ENCODE measurements at regions not wholly inside any gene's neighbourhood (a gene's known extent, or its start where the extent isn't known, plus 50 kb on each side); places are given as distances from the start of the nearest gene placed in this dataset.

DNA sequence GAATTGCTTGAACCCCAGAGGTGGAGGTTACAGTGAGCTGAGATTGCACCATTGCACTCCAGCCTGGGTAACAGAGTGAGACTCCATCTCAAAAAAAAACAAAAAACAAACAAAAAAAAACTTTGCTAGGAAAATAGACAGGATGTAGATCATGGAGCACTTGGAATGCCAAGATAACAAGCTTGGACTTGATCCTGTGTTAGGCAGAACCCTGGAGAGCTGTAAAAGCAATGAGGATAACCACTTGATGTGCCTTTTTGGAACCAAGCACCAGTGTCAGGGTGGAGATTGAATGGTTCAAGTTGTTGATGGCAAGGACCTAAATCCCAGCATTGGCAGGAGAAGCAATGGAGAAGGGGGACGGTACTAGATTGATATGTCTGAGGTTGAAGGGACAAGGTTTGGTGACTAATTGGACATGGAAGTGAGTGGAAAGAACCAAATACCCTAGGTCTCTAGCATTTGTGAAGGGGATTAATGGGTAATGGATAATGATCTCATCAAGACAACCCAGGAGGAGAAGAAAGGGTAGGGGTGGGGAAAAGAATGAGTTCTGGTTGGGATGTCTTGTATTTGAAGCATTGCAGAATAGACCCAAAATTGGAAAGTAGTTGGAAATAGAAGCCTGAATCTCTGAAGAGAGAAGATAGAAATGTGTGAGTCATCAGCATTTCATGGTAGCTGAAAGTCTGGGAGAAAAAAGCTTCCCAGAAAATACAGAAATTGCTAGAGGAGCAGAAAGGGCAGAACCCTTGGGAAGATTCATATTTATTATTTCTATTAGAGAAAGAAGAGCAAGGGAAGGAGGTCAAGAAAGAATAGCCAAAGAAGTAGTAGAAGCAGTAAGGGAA lies 176.7 kb downstream of the NUAK1 start:
- Mint-ChIP-seq H3K27me3 (peaks cover 3% of the 10 kb centered on the region), H3K27ac (no peak overlapping the region), H3K4me3 (no peak overlapping the region), H3K4me1 (no peaks in the 10 kb centered on the region), H3K9me3 (no peaks in the 10 kb centered on the region), H3K36me3 (no peaks in the 10 kb centered on the region)
- no peak for DNase-seq
- no peak for ATAC-seq (ENCODE audit: low read depth)
- POLR2A ChIA-PET, result no interaction called here

DNA sequence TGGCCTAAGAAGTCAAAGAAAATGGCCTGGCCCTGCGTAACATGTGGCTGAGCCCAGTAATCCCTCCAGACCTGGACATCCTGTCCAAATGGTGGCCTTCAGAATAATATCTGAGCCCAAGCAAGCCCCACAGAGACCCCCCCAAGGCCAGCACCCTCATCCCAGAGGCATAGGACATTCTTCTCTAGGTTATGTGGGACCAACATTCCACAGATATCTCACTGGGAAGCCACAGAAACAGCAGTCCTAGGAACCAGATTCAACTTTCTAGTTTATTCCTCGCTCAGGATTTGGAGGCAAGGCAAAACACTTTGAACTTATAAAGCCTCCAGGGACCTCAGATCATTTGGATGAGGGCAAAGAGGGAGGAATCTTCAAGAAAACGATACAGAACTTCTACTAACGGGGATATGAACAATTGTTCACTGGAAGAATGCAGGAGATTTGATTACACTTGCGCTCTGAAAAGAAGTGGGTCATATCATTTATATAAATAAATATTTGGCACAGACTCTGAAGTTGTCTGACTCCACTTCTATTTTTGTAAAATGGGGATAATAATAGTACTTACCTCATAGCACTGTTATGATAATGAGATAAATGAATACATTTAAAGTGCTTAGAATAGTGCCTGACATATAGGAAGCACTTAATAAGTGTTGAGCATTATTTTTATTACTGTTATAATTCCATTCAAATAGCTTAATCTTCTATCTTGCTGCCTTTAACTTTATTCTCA lies 171.5 kb downstream of the NUAK1 start:
- Mint-ChIP-seq H3K27ac (no peak overlapping the region), H3K4me3 (no peak overlapping the region), H3K9me3 (no peaks in the 10 kb centered on the region), H3K36me3 (no peaks in the 10 kb centered on the region), H3K27me3 (peaks cover 3% of the 10 kb centered on the region), H3K4me1 (no peaks in the 10 kb centered on the region)
- DNase-seq, result no peak
- no peak for ATAC-seq (ENCODE audit: low read depth)
- POLR2A ChIA-PET, result no interaction called here

DNA sequence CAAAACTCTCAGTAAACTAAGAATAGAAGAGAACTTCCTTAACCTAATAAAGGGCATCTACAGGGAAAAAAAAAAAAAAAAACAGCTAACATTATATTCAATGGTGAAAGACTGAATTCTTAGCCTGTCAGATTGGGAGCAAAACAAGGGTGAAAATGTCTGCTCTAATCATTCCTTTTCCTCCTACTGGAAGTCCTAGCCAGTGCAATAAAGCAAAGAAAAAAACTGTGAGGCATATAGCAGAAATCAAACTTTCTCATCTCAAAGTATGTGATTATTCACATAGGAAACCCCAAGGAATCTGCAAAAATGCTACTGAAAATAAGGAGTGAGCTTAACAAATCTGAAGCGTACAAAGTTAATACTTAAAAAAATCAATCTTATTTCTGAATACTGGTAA lies 170.7 kb downstream of the NUAK1 start:
- no peak overlapping the region for H3K4me3 Mint-ChIP-seq
- H3K4me1 Mint-ChIP-seq, result no peaks in the 10 kb centered on the region
- peaks cover 3% of the 10 kb centered on the region for H3K27me3 Mint-ChIP-seq
- DNase-seq (no peak), ATAC-seq (ENCODE audit: low read depth) (no peak)
- H3K9me3 Mint-ChIP-seq, result no peaks in the 10 kb centered on the region
- POLR2A ChIA-PET, result no interaction called here
- H3K36me3 Mint-ChIP-seq, result no peaks in the 10 kb centered on the region
- H3K27ac Mint-ChIP-seq, result no peak overlapping the region

DNA sequence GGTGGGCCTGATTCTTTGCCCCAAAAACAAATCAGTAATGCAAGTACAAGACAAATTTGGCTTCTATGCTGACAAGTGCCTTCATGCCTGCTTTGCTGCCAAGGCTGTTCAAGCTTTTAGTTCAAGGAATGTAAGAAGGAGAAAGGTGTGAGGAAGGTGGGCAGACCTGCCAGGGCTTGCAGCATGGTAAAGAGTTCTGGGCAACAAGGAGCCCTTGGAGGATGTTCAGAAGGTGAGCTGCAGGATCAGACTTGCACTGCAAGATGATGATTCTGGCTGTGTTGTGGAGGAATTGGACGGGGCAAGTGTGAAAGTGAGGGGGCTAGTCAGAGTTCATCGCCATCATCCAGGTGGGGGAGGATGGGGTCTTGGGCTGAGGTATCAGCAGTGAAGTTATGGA lies 167.9 kb downstream of the NUAK1 start:
- no peak for ATAC-seq (ENCODE audit: low read depth)
- Mint-ChIP-seq H3K27me3 (peaks cover 3% of the 10 kb centered on the region), H3K9me3 (no peaks in the 10 kb centered on the region), H3K4me1 (no peaks in the 10 kb centered on the region), H3K4me3 (no peak overlapping the region), H3K36me3 (no peaks in the 10 kb centered on the region), H3K27ac (no peak overlapping the region)
- no peak for DNase-seq
- POLR2A ChIA-PET, result no interaction called here

DNA sequence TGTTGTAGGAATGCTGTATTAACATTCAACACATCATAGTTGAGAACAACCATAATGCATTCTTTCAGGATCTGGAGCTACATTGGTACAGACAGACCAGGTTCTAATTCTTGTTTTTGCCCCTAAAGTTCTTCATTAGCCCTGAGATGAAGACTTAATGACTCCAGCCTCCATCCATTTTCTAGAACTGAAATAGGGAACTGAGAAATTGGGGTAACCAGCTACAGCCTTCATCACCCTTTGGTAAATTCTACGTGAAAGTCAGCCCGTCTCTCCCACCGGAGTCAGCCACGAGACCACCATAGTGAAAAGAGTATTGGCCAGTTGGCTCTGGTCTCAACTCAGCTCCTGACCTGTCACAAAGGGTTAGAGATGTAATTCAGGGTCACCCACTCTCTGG lies 164.0 kb downstream of the NUAK1 start:
- H3K9me3 Mint-ChIP-seq, result no peaks in the 10 kb centered on the region
- no peak overlapping the region for H3K4me3 Mint-ChIP-seq
- ATAC-seq (ENCODE audit: low read depth), result no peak
- DNase-seq, result no peak
- POLR2A ChIA-PET, result no interaction called here
- H3K27ac Mint-ChIP-seq, result no peak overlapping the region
- H3K36me3 Mint-ChIP-seq, result no peaks in the 10 kb centered on the region
- H3K27me3 Mint-ChIP-seq, result peaks cover 6% of the 10 kb centered on the region
- no peaks in the 10 kb centered on the region for H3K4me1 Mint-ChIP-seq

DNA sequence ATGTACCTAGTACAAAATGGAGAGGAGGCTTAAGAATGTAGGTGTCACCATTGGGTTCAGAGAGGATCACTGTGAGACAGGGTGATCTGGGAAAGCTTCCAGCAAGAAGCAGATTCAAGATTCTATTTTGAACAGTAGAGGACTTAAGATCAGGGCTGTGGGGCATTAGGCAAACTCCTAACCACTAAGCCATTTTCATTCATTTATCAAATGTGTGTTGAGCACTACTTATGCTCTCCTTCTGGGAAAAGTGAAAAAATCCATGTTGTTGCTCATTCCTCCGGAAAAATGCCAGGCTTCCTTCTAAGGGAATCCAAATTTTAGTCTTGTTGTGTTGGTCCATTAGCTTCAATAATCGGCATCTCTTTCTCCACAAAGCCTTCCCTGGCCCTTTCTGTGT lies 163.4 kb downstream of the NUAK1 start:
- POLR2A ChIA-PET, result no interaction called here
- H3K27me3 Mint-ChIP-seq, result peaks cover 6% of the 10 kb centered on the region
- no peak overlapping the region for H3K27ac Mint-ChIP-seq
- no peak for DNase-seq
- no peak overlapping the region for H3K4me3 Mint-ChIP-seq
- H3K36me3 Mint-ChIP-seq, result no peaks in the 10 kb centered on the region
- H3K4me1 Mint-ChIP-seq, result no peaks in the 10 kb centered on the region
- no peaks in the 10 kb centered on the region for H3K9me3 Mint-ChIP-seq
- ATAC-seq (ENCODE audit: low read depth), result no peak

DNA sequence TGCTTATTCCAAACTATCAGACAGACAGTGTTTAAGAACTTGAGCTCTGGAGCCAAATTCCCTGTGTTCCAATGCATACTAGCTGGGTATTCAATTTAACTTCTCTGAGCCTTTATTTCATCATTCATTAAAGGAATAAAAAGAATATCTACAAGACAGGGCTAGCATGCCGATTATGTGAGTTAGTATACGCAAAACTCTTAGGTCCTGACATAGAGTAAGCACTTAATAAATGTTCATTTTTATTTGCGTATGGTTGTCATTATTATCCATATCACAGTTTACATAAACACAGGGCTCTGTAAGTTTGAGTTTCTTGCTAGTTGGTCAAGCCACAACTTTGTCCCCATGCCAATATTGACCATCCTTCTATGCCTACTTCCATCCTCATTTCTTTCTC lies 161.5 kb downstream of the NUAK1 start:
- no peaks in the 10 kb centered on the region for H3K36me3 Mint-ChIP-seq
- H3K27me3 Mint-ChIP-seq, result peaks cover 6% of the 10 kb centered on the region
- DNase-seq, result no peak
- POLR2A ChIA-PET, result no interaction called here
- H3K27ac Mint-ChIP-seq, result no peak overlapping the region
- no peak for ATAC-seq (ENCODE audit: low read depth)
- H3K9me3 Mint-ChIP-seq, result no peaks in the 10 kb centered on the region
- H3K4me1 Mint-ChIP-seq, result no peaks in the 10 kb centered on the region
- no peak overlapping the region for H3K4me3 Mint-ChIP-seq

DNA sequence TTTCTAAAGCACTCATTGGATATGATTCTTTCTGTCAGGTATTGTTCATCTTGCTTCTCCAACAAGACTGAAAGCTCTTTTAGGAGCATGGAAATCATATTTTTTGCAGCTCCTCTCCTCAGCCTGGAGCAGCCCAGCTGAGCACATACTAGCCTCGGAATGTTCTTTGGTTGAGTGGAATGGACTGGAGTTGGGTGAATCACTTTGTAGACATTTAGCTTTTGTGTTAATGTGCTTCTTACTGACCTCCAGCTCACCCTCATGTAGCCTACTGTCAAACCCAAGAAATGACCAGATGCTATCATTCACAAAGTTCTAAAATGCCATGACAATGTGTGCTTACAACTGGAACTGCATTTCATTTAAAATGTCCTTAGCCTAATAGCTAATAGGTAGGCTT lies 161.1 kb downstream of the NUAK1 start:
- Mint-ChIP-seq H3K9me3 (no peaks in the 10 kb centered on the region), H3K27ac (no peak overlapping the region), H3K27me3 (peaks cover 6% of the 10 kb centered on the region), H3K36me3 (no peaks in the 10 kb centered on the region), H3K4me3 (no peak overlapping the region), H3K4me1 (no peaks in the 10 kb centered on the region)
- ATAC-seq (ENCODE audit: low read depth), result no peak
- no peak for DNase-seq
- POLR2A ChIA-PET, result no interaction called here

DNA sequence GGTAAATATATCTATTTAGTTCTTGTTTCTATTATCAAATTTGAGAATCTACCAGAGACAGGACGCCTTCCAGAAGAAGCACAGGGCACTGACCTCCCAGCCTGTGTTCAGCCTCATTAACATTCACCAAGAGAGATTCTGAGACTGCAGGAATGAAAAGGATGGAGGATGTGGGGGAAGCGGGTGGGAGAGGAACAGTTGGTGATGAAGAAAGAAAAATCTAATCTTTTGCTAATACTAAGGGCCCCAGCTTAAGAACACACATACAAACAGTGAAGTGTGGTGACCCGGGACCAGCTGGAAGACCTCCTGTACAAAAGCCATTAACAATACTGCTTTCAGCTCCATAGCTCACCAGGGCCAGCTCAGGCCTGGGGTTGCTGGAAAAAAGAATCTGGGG lies 160.5 kb downstream of the NUAK1 start:
- Mint-ChIP-seq H3K27me3 (peaks cover 6% of the 10 kb centered on the region), H3K27ac (no peak overlapping the region), H3K36me3 (no peaks in the 10 kb centered on the region), H3K4me1 (no peaks in the 10 kb centered on the region), H3K9me3 (no peaks in the 10 kb centered on the region), H3K4me3 (no peak overlapping the region)
- POLR2A ChIA-PET, result no interaction called here
- DNase-seq (no peak), ATAC-seq (ENCODE audit: low read depth) (no peak)

DNA sequence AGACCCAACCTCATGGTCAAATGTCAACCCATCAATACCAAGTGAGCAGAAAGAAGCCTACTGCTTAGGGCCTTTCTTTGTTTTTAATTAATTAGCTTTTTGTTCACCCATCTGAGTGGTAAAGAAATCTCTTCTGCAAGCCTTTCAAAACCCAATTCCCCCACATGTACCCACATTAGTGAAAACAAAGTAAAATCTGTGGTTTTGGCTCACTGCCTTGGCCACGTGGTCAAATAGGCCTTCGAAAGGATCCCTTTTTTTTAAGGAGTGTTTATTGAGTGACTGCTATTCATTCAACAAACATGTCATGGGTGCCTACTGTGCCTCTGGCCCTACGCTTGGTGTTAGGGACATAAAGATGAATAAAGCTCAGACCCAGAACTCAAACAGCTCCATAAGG lies 160.1 kb downstream of the NUAK1 start:
- Mint-ChIP-seq H3K36me3 (no peaks in the 10 kb centered on the region), H3K4me1 (no peaks in the 10 kb centered on the region), H3K9me3 (no peaks in the 10 kb centered on the region), H3K4me3 (no peak overlapping the region), H3K27me3 (peaks cover 6% of the 10 kb centered on the region), H3K27ac (no peak overlapping the region)
- POLR2A ChIA-PET, result no interaction called here
- no peak for ATAC-seq (ENCODE audit: low read depth)
- DNase-seq, result no peak

DNA sequence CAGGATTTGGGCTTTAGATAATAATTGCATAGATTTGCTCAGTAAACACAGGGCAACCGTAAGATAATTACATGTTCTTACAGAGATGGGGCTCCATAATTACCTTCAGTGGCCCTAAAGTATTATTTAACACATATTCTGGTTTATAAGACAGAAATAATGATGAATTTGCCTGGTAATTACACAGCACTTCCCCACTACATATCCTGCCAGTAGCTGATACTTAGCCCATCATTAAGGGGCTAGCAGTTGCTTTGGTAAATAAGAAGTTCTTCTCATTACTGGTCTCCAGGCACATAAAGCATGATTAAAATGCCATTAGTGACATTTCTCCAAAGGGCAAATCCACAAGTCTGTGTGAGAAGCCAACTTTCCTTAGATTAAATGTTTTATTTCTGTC lies 158.7 kb downstream of the NUAK1 start:
- Mint-ChIP-seq H3K27me3 (peaks cover 6% of the 10 kb centered on the region), H3K4me3 (no peak overlapping the region), H3K27ac (no peak overlapping the region), H3K9me3 (no peaks in the 10 kb centered on the region), H3K36me3 (no peaks in the 10 kb centered on the region), H3K4me1 (no peaks in the 10 kb centered on the region)
- POLR2A ChIA-PET, result no interaction called here
- DNase-seq (no peak), ATAC-seq (ENCODE audit: low read depth) (no peak)

DNA sequence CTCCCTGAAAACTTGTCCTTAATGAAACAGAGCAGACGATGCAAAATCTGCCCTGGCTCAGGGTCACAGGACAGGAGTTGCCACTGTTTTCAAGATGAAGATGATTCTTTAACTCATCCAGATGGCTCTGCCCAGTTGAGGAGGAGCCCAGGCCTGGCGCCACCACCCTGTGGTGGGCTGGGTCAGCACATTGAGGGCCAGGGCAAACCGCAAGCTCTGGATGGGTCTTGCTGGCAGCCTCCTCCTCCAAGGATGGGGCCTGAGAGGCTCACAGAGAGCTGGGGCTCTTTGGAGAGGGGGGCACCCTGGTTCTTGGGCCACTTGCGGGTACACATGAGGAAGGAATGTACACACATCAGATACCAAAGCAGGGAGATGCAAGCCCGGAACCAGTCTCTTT lies 158.2 kb downstream of the NUAK1 start:
- DNase-seq, result no peak
- Mint-ChIP-seq H3K4me1 (no peaks in the 10 kb centered on the region), H3K4me3 (no peak overlapping the region), H3K27me3 (peaks cover 5% of the 10 kb centered on the region), H3K27ac (no peak overlapping the region), H3K36me3 (no peaks in the 10 kb centered on the region), H3K9me3 (no peaks in the 10 kb centered on the region)
- POLR2A ChIA-PET, result no interaction called here
- ATAC-seq (ENCODE audit: low read depth), result no peak

DNA sequence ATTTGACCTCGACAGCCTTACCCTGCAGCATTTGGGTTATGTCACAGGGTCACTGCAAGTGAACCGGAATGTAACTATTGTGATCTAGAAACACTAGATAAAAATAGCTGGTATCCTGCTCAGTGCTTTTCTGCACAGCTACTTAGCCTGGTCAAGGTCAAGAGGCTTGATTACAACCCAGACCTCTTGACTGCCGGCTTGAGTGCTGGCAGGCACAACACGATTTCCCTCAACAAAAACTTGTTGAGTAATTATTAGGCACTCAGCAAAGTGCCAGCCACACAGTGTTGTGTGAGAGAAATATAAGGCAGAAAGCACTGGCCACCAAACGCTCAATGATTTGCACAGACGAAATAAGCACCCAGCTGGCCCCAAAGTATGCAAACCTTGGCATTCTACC lies 156.7 kb downstream of the NUAK1 start:
- Mint-ChIP-seq H3K9me3 (no peaks in the 10 kb centered on the region), H3K27me3 (no peaks in the 10 kb centered on the region), H3K27ac (no peak overlapping the region), H3K4me1 (no peaks in the 10 kb centered on the region), H3K36me3 (no peaks in the 10 kb centered on the region), H3K4me3 (no peak overlapping the region)
- ATAC-seq (ENCODE audit: low read depth) (no peak), DNase-seq (no peak)
- POLR2A ChIA-PET, result no interaction called here

DNA sequence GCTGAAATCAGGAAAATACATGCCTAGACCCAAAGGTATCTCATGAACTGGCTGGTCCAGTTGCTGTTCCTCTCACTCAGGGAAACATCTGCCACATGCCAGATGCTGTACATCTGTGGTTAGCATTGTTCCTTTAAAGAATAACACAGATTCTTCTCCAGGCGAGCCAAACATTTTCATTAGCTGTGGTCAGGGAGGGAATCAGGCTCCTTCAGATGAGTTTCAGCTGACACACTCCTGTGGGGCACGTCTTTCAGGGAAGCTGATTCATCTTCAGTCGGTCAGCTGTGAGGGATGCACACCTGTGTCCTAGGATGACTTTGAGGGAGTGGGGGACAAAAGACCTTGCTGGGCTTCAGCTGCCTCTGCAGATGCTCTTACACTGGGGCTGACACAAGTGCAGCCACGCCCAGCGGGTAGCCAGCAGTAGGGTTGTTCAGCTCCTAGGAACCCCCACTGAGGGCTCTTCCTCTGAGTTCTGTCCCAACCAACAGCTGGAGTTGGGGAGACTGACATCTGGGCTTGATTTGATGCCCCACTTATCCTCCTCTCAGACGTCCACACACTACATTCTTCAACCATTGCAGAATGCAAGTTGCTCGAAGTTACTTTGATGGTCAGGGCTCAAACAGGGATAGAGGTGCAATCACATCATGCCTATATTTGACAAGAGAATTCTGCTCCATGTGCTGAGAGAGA lies 155.0 kb downstream of the NUAK1 start:
- H3K27me3 Mint-ChIP-seq, result no peaks in the 10 kb centered on the region
- no peak for ATAC-seq (ENCODE audit: low read depth)
- no peaks in the 10 kb centered on the region for H3K36me3 Mint-ChIP-seq
- H3K4me3 Mint-ChIP-seq, result no peak overlapping the region
- no peak for DNase-seq
- no peaks in the 10 kb centered on the region for H3K9me3 Mint-ChIP-seq
- POLR2A ChIA-PET, result no interaction called here
- H3K4me1 Mint-ChIP-seq, result no peaks in the 10 kb centered on the region
- no peak overlapping the region for H3K27ac Mint-ChIP-seq
